ENCODE measurements at regions not wholly inside any gene's neighbourhood (a gene's known extent, or its start where the extent isn't known, plus 50 kb on each side); places are given as distances from the start of the nearest gene placed in this dataset.

- WGBS, 2 donors = 51 to 69% methylated on average over 2 of the region's 2 CpGs
- Histone ChIP-seq H3K9me3 (no peaks in the 10 kb centered on the region), H3K27ac (no peak overlapping the region), H3K4me3 (no peak overlapping the region), H3K27me3 (no peaks in the 10 kb centered on the region), H3K36me3 (ENCODE audit: low read depth, missing control alignments) (no peaks in the 10 kb centered on the region), H3K4me1 (no peaks in the 10 kb centered on the region)
- TF ChIP-seq CTCF (IDR thresholded peaks at IDR 0.05) (no peak), POLR2A (IDR thresholded peaks at IDR 0.05) (no peak)
- DNase-seq = no peak
- intact Hi-C loops (cut with DNase I; ENCODE audit: low total_unique reads) = no loop called here
These were observed 409.2 kb upstream of the HS6ST1 start for GRCh38 chr2:128727914-128728313.

GRCh38 chr2:128729051-128729450 lies 410.4 kb upstream of the HS6ST1 start:
- WGBS, 2 donors = 91 to 95% methylated on average over 2 of the region's 2 CpGs
- intact Hi-C loops (cut with DNase I; ENCODE audit: low total_unique reads) = no loop called here
- DNase-seq = no peak
- Histone ChIP-seq H3K4me3 (no peak overlapping the region), H3K9me3 (no peaks in the 10 kb centered on the region), H3K27ac (no peak overlapping the region), H3K27me3 (no peaks in the 10 kb centered on the region), H3K4me1 (no peaks in the 10 kb centered on the region), H3K36me3 (ENCODE audit: low read depth, missing control alignments) (no peaks in the 10 kb centered on the region)
- no peak for TF ChIP-seq POLR2A (IDR thresholded peaks at IDR 0.05)
- TF ChIP-seq CTCF (IDR thresholded peaks at IDR 0.05) = no peak

GRCh38 chr2:128731994-128732650 lies 413.5 kb upstream of the HS6ST1 start:
- H3K4me3 ChIP-seq = no peak overlapping the region
- intact Hi-C loops (cut with DNase I; ENCODE audit: low total_unique reads) = loop anchor here (10.0 kb wide), 1 partner anchor 407 kb away; no protein-coding TSS in a partner anchor
- H3K4me1 ChIP-seq = peaks cover 9% of the 10 kb centered on the region
- TF ChIP-seq CTCF (IDR thresholded peaks at IDR 0.05) (no peak), POLR2A (IDR thresholded peaks at IDR 0.05) (no peak)
- no peaks in the 10 kb centered on the region for H3K27me3 ChIP-seq
- no peak overlapping the region for H3K27ac ChIP-seq
- no peak for DNase-seq
- WGBS, 2 donors = 89 to 95% methylated on average over 11 of the region's 11 CpGs
- H3K36me3 ChIP-seq (ENCODE audit: low read depth, missing control alignments) = no peaks in the 10 kb centered on the region
- no peaks in the 10 kb centered on the region for H3K9me3 ChIP-seq

GRCh38 chr2:128732976-128733431 lies 414.3 kb upstream of the HS6ST1 start:
- peaks cover 9% of the 10 kb centered on the region for H3K4me1 ChIP-seq
- WGBS, 2 donors = 63 to 78% methylated on average over 4 of the region's 4 CpGs
- H3K36me3 ChIP-seq (ENCODE audit: low read depth, missing control alignments) = no peaks in the 10 kb centered on the region
- intact Hi-C loops (cut with DNase I; ENCODE audit: low total_unique reads) = loop anchor here (10.0 kb wide), 1 partner anchor 408 kb away; no protein-coding TSS in a partner anchor
- H3K4me3 ChIP-seq = no peak overlapping the region
- H3K27ac ChIP-seq = no peak overlapping the region
- DNase-seq = no peak
- no peaks in the 10 kb centered on the region for H3K9me3 ChIP-seq
- H3K27me3 ChIP-seq = no peaks in the 10 kb centered on the region
- no peak for TF ChIP-seq POLR2A (IDR thresholded peaks at IDR 0.05)

- no peak for DNase-seq
- intact Hi-C loops (cut with DNase I; ENCODE audit: low total_unique reads) = loop anchor here (10.0 kb wide), 1 partner anchor 409 kb away; no protein-coding TSS in a partner anchor
- 85 to 93% methylated on average over 5 of the region's 5 CpGs for WGBS, 2 donors
- Histone ChIP-seq H3K4me3 (no peak overlapping the region), H3K4me1 (peaks cover 9% of the 10 kb centered on the region), H3K27ac (no peak overlapping the region), H3K9me3 (no peaks in the 10 kb centered on the region), H3K36me3 (ENCODE audit: low read depth, missing control alignments) (no peaks in the 10 kb centered on the region), H3K27me3 (no peaks in the 10 kb centered on the region)
- TF ChIP-seq POLR2A (IDR thresholded peaks at IDR 0.05) (no peak), CTCF (IDR thresholded peaks at IDR 0.05) (no peak)
These were observed 414.8 kb upstream of the HS6ST1 start for GRCh38 chr2:128733450-128733849.

Data from testis (tissue), 2 donors.